Naive thymus-derived CD4-positive, alpha-beta T cell (primary cell): ENCODE measurements at regions not wholly inside any gene's neighbourhood (a gene's known extent, or its start where the extent isn't known, plus 50 kb on each side); places are given as distances from the start of the nearest gene placed in this dataset.

ENCODE experiments used
- ATAC-seq: fragments of 150-1000 bp; cut with Tn5 transposase; 2 replicates; pipeline ENCODE4 v1.10.0; 2021; ENCODE audit warnings: mild to moderate bottlenecking, moderate library complexity
- CTCF ChIA-PET: fragments of 350-600 bp; sonication (Branson Sonifier 250); formaldehyde crosslinking; loops from one replicate; lab custom pipeline; 2021; ENCODE audit warnings: antibody characterized with exemption; lab: Charles Lee
- POLR2A ChIA-PET: fragments of 350-600 bp; sonication (Branson Sonifier 250); formaldehyde crosslinking; loops from one replicate; lab custom pipeline; 2021; ENCODE audit warnings: antibody characterized with exemption, inconsistent platforms; lab: Charles Lee
- DNase-seq, 9 donors: peaks; one replicate each; pipeline versions ENCODE4 v3.0.0 to v3.0.0-alpha.2; 2020 to 2022; ENCODE audit warnings: mixed read lengths in 1 of 9
- H3K27ac ChIP-seq: one replicate; pipeline ENCODE4 v1.7.0; 2013; ENCODE audit warnings: mild to moderate bottlenecking, low read depth, low read length, moderate library complexity
- H3K27me3 ChIP-seq, 2 donors: one replicate each; pipeline ENCODE4 v1.7.0; 2013; ENCODE audit warnings: low read length in 2 of 2, mild to moderate bottlenecking in 2 of 2, moderate library complexity in 2 of 2; ENCODE audit not compliant: control insufficient read depth in 2 of 2, insufficient read depth in 2 of 2
- H3K36me3 ChIP-seq, 3 experiments: 1 replicate in 2 of 3; 2 replicates in 1 of 3; pipeline ENCODE4 v1.7.0; 2013; ENCODE audit warnings: low read length in 3 of 3, mild to moderate bottlenecking in 3 of 3, moderate library complexity in 1 of 3; ENCODE audit not compliant: insufficient read depth in 3 of 3, control insufficient read depth in 2 of 3
- H3K4me1 ChIP-seq, 2 donors: one replicate each; pipeline ENCODE4 v1.7.0; 2013; ENCODE audit warnings: low read length in 2 of 2, mild to moderate bottlenecking in 2 of 2, moderate library complexity in 1 of 2; ENCODE audit not compliant: control insufficient read depth in 2 of 2, insufficient read depth in 2 of 2
- H3K4me3 ChIP-seq: 2 replicates; pipeline ENCODE4 v1.7.0; 2013; ENCODE audit warnings: mild to moderate bottlenecking, low read length
- H3K9me3 ChIP-seq, 3 experiments: 1 replicate in 2 of 3; 2 replicates in 1 of 3; pipeline ENCODE4 v1.7.0; 2013; ENCODE audit warnings: low read length in 3 of 3; ENCODE audit not compliant: control insufficient read depth in 2 of 3
- H3K27ac Mint-ChIP-seq, 9 donors: one replicate each; pipeline ENCODE4 v1.8.0; 2020 to 2022; ENCODE audit warnings: mixed read lengths in 9 of 9, mild to moderate bottlenecking in 8 of 9, moderate library complexity in 5 of 9, inconsistent platforms in 2 of 9
- H3K27me3 Mint-ChIP-seq, 5 donors: one replicate each; pipeline ENCODE4 v1.8.0; 2021 to 2022; ENCODE audit warnings: mixed read lengths in 5 of 5, mild to moderate bottlenecking in 1 of 5
- H3K36me3 Mint-ChIP-seq, 5 donors: one replicate each; pipeline ENCODE4 v1.8.0; 2020 to 2022; ENCODE audit warnings: mixed read lengths in 5 of 5, mild to moderate bottlenecking in 3 of 5, inconsistent platforms in 1 of 5
- H3K4me1 Mint-ChIP-seq, 7 donors: one replicate each; pipeline ENCODE4 v1.8.0; 2020 to 2022; ENCODE audit warnings: mixed read lengths in 7 of 7, mild to moderate bottlenecking in 3 of 7, inconsistent platforms in 1 of 7
- H3K4me3 Mint-ChIP-seq, 10 donors: one replicate each; pipeline ENCODE4 v1.8.0; 2020 to 2022; ENCODE audit warnings: mild to moderate bottlenecking in 10 of 10, mixed read lengths in 10 of 10, moderate library complexity in 6 of 10, inconsistent platforms in 2 of 10
- H3K9me3 Mint-ChIP-seq, 11 donors: one replicate each; pipeline ENCODE4 v1.8.0; 2020 to 2022; ENCODE audit warnings: mixed read lengths in 11 of 11, mild to moderate bottlenecking in 4 of 11, inconsistent platforms in 1 of 11, moderate library complexity in 1 of 11
- intact Hi-C, 2 donors: fragments of 100-400 bp; cut with micrococcal nuclease; formaldehyde crosslinking; loops; one replicate each; pipeline ENCODE4 v1.15.1; 2023

- intact Hi-C loops: loop anchor here in 1 of 2 donors (2.0 to 5.0 kb wide), 2 partner anchors 57 to 218 kb away; no protein-coding TSS in a partner anchor
Measured at GRCh38 chr10:110355141-110355831, 50.6 kb upstream of the SMNDC1 start.

GRCh38 chr10:110355922-110356627 is 51.4 kb upstream of the SMNDC1 start:
- Mint-ChIP-seq H3K27ac (peak overlapping the region; percentile 85 to 98 (median 97)), H3K4me3 (peak overlapping the region; percentile 73 to 95 (median 84)), H3K9me3 (peaks cover 0 to 2% (median 0%) of the 10 kb centered on the region in 11 donors), H3K4me1 (peaks cover 35 to 57% (median 50%) of the 10 kb centered on the region in 7 donors), H3K27me3 (no peaks in the 10 kb centered on the region), H3K36me3 (no peaks in the 10 kb centered on the region)
- POLR2A ChIA-PET: interaction anchor here (0.6 to 1.1 kb wide), 4 partner anchors 51 to 1539 kb away, joined by 3 to 4 read pairs (median 3); partner anchors contain the start of genes DUSP5 and SMNDC1
- DNase-seq (peak in 7 of 9 donors; percentile 26 to 61 (median 49)), ATAC-seq (peak; percentile 40)
- no peaks in the 10 kb centered on the region for H3K27me3 ChIP-seq
- no peaks in the 10 kb centered on the region for H3K36me3 ChIP-seq
- CTCF ChIA-PET: interaction anchor here (0.6 to 2.2 kb wide), 4 partner anchors 40 to 209 kb away, joined by 3 to 10 read pairs (median 6); no protein-coding TSS in a partner anchor
- H3K4me1 ChIP-seq: peaks cover 43 to 47% of the 10 kb centered on the region in 2 donors
- intact Hi-C loops: loop anchor here (1.0 to 5.0 kb wide), 7 partner anchors 39 to 563 kb away; partner anchors contain the start of genes BBIP1 (in 1 of the 2) and SHOC2 (in 1 of the 2)
- H3K9me3 ChIP-seq: no peaks in the 10 kb centered on the region
- peak overlapping the region; percentile 57 for H3K4me3 ChIP-seq
- peak overlapping the region; percentile 47 for H3K27ac ChIP-seq

More at GRCh38 chr10:110355141-110355831, 50.6 kb upstream of the SMNDC1 start:
- ChIA-PET POLR2A (interaction anchor here (0.6 to 1.1 kb wide), 4 partner anchors 50 to 1540 kb away, joined by 3 to 4 read pairs (median 3); partner anchors contain the start of genes DUSP5 and SMNDC1), CTCF (interaction anchor here (0.6 to 2.2 kb wide), 4 partner anchors 39 to 210 kb away, joined by 3 to 10 read pairs (median 6); no protein-coding TSS in a partner anchor)
- Mint-ChIP-seq H3K27ac (peak overlapping the region; percentile 0 to 98 (median 88)), H3K36me3 (no peaks in the 10 kb centered on the region), H3K9me3 (peaks cover 0 to 2% (median 0%) of the 10 kb centered on the region in 11 donors), H3K4me3 (peak overlapping the region in 4 of 10 donors; percentile 81 to 95 (median 88)), H3K4me1 (peaks cover 34 to 55% (median 50%) of the 10 kb centered on the region in 7 donors), H3K27me3 (no peaks in the 10 kb centered on the region)
- H3K36me3 ChIP-seq: no peaks in the 10 kb centered on the region
- H3K27me3 ChIP-seq: no peaks in the 10 kb centered on the region
- ATAC-seq: no peak
- no peak overlapping the region for H3K4me3 ChIP-seq
- DNase-seq: no peak
- H3K9me3 ChIP-seq: no peaks in the 10 kb centered on the region
- H3K27ac ChIP-seq: no peak overlapping the region
- peaks cover 43 to 47% of the 10 kb centered on the region in 2 donors for H3K4me1 ChIP-seq

- POLR2A ChIA-PET: no interaction called here
- peak; percentile 72 for ATAC-seq
- Mint-ChIP-seq H3K27me3 (no peaks in the 10 kb centered on the region), H3K4me3 (peak overlapping the region; percentile 73 to 95 (median 84)), H3K36me3 (no peaks in the 10 kb centered on the region), H3K9me3 (peaks cover 0 to 2% (median 0%) of the 10 kb centered on the region in 11 donors), H3K4me1 (peaks cover 35 to 57% (median 50%) of the 10 kb centered on the region in 7 donors), H3K27ac (peak overlapping the region; percentile 85 to 98 (median 97))
- H3K36me3 ChIP-seq: no peaks in the 10 kb centered on the region
- peak in 8 of 9 donors; percentile 45 to 75 (median 60) for DNase-seq
- H3K27ac ChIP-seq: peak overlapping the region; percentile 26
- intact Hi-C loops: loop anchor here (1.0 to 5.0 kb wide), 6 partner anchors 39 to 562 kb away; partner anchors contain the start of genes BBIP1 (in 1 of the 2) and SHOC2 (in 1 of the 2)
- H3K9me3 ChIP-seq: no peaks in the 10 kb centered on the region
- H3K4me1 ChIP-seq: peaks cover 43 to 47% of the 10 kb centered on the region in 2 donors
- H3K4me3 ChIP-seq: peak overlapping the region; percentile 57
- H3K27me3 ChIP-seq: no peaks in the 10 kb centered on the region
- CTCF ChIA-PET: interaction anchor here (1.9 kb wide), 1 partner anchor 50 kb away, joined by 8 read pairs; no protein-coding TSS in a partner anchor
Measured at GRCh38 chr10:110356628-110357245, 52.0 kb upstream of the SMNDC1 start.

GRCh38 chr10:110357252-110357780 is 52.6 kb upstream of the SMNDC1 start:
- POLR2A ChIA-PET: no interaction called here
- CTCF ChIA-PET: no interaction called here
- Mint-ChIP-seq H3K27me3 (no peaks in the 10 kb centered on the region), H3K36me3 (no peaks in the 10 kb centered on the region), H3K27ac (peak overlapping the region; percentile 1 to 97 (median 88)), H3K9me3 (peaks cover 0 to 2% (median 0%) of the 10 kb centered on the region in 11 donors), H3K4me1 (peaks cover 37 to 62% (median 50%) of the 10 kb centered on the region in 7 donors), H3K4me3 (peak overlapping the region; percentile 41 to 95 (median 78))
- Histone ChIP-seq H3K4me3 (peak overlapping the region; percentile 57), H3K4me1 (peaks cover 43 to 47% of the 10 kb centered on the region in 2 donors), H3K36me3 (no peaks in the 10 kb centered on the region), H3K9me3 (no peaks in the 10 kb centered on the region), H3K27me3 (no peaks in the 10 kb centered on the region), H3K27ac (peak overlapping the region; percentile 26)
- ATAC-seq (no peak), DNase-seq (peak in 1 of 9 donors; percentile 53)
- intact Hi-C loops: loop anchor here (2.0 to 5.0 kb wide), 2 partner anchors 55 to 561 kb away; partner anchors contain the start of genes BBIP1 (in 1 of the 2) and SHOC2 (in 1 of the 2)

GRCh38 chr10:110357871-110358270 is 53.2 kb upstream of the SMNDC1 start:
- no peak for ATAC-seq
- H3K4me1 ChIP-seq: peaks cover 43 to 47% of the 10 kb centered on the region in 2 donors
- peak overlapping the region; percentile 57 for H3K4me3 ChIP-seq
- Mint-ChIP-seq H3K4me3 (peak overlapping the region in 8 of 10 donors; percentile 6 to 95 (median 68)), H3K9me3 (peaks cover 0 to 2% (median 0%) of the 10 kb centered on the region in 11 donors), H3K27ac (peak overlapping the region; percentile 29 to 97 (median 84)), H3K4me1 (peaks cover 37 to 62% (median 50%) of the 10 kb centered on the region in 7 donors), H3K36me3 (no peaks in the 10 kb centered on the region), H3K27me3 (no peaks in the 10 kb centered on the region)
- H3K27ac ChIP-seq: no peak overlapping the region
- ChIA-PET POLR2A (no interaction called here), CTCF (no interaction called here)
- intact Hi-C loops: loop anchor here (2.0 to 5.0 kb wide), 2 partner anchors 54 to 561 kb away; partner anchors contain the start of genes BBIP1 (in 1 of the 2) and SHOC2 (in 1 of the 2)
- H3K9me3 ChIP-seq: no peaks in the 10 kb centered on the region
- no peaks in the 10 kb centered on the region for H3K36me3 ChIP-seq
- H3K27me3 ChIP-seq: no peaks in the 10 kb centered on the region
- no peak for DNase-seq
